ENCODE measurements at regions not wholly inside any gene's neighbourhood (a gene's known extent, or its start where the extent isn't known, plus 50 kb on each side); places are given as distances from the start of the nearest gene placed in this dataset.

- no peak for TF ChIP-seq POLR2A (IDR thresholded peaks at IDR 0.05)
- TF ChIP-seq CTCF (IDR thresholded peaks at IDR 0.05 in 4 of 5, conservative IDR thresholded peaks at IDR 0.05 in 1 of 5): no peak
Observed at GRCh38 chr1:69491416-69491815, 76.3 kb upstream of the LRRC7 start.

All from gastrocnemius medialis (tissue), 4 donors.